ENCODE measurements at regions not wholly inside any gene's neighbourhood (a gene's known extent, or its start where the extent isn't known, plus 50 kb on each side); places are given as distances from the start of the nearest gene placed in this dataset.

GRCh38 chr14:104469591-104469990 lies 110.0 kb upstream of the C14orf180 start:
- DNase-seq (no peak), ATAC-seq (ENCODE audit: low read depth) (no peak)
- no peaks in the 10 kb centered on the region for H3K79me2 ChIP-seq (ENCODE audit: control insufficient read depth, insufficient read depth, low read length)
- no peak overlapping the region for H3K27ac ChIP-seq (ENCODE audit: low read length in 2 of 2)
- no peaks in the 10 kb centered on the region for H3K9me3 ChIP-seq (ENCODE audit: control extremely low read depth in 1 of 3, control insufficient read depth in 2 of 3, insufficient read depth in 1 of 3, low read length in 2 of 3)
- H3K4me1 ChIP-seq (ENCODE audit: control insufficient read depth in 2 of 2, insufficient read depth in 2 of 2, low read length in 2 of 2): no peaks in the 10 kb centered on the region
- no peaks in the 10 kb centered on the region for H3K4me1 Mint-ChIP-seq
- H3K4me2 ChIP-seq (replicated peaks; ENCODE audit: low read depth, low read length, poor library complexity, severe bottlenecking): no peak overlapping the region
- ChIA-PET CTCF (no interaction called here), POLR2A (no interaction called here)
- no peaks in the 10 kb centered on the region for H3K36me3 ChIP-seq (replicated peaks in 1 of 2; ENCODE audit: control extremely low read depth in 1 of 2, control insufficient read depth in 1 of 2, extremely low read depth in 1 of 2, insufficient read depth in 2 of 2, low read length in 1 of 2)
- no peak overlapping the region for H3K4me3 ChIP-seq (ENCODE audit: control extremely low read depth in 1 of 5, extremely low read depth in 1 of 5, insufficient read depth in 1 of 5, low read depth in 2 of 5, low read length in 4 of 5)
- peaks cover 40% of the 10 kb centered on the region for H3K27me3 Mint-ChIP-seq
- no peak overlapping the region for H3K27ac Mint-ChIP-seq
- no peak overlapping the region for H2AFZ ChIP-seq (ENCODE audit: insufficient read depth, low read depth, low read length, poor library complexity, severe bottlenecking)
- H3K27me3 ChIP-seq (replicated peaks in 1 of 4; ENCODE audit: control extremely low read depth in 1 of 4, control insufficient read depth in 3 of 4, insufficient read depth in 4 of 4, low read length in 3 of 4): peaks cover 0 to 2% (median 0%) of the 10 kb centered on the region in 4 experiments
- TF ChIP-seq, protein P1, sequence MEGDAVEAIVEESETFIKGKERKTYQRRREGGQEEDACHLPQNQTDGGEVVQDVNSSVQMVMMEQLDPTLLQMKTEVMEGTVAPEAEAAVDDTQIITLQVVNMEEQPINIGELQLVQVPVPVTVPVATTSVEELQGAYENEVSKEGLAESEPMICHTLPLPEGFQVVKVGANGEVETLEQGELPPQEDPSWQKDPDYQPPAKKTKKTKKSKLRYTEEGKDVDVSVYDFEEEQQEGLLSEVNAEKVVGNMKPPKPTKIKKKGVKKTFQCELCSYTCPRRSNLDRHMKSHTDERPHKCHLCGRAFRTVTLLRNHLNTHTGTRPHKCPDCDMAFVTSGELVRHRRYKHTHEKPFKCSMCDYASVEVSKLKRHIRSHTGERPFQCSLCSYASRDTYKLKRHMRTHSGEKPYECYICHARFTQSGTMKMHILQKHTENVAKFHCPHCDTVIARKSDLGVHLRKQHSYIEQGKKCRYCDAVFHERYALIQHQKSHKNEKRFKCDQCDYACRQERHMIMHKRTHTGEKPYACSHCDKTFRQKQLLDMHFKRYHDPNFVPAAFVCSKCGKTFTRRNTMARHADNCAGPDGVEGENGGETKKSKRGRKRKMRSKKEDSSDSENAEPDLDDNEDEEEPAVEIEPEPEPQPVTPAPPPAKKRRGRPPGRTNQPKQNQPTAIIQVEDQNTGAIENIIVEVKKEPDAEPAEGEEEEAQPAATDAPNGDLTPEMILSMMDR (IDR thresholded peaks at IDR 0.05): no peak
- TF ChIP-seq EZH2 (IDR thresholded peaks at IDR 0.05; ENCODE audit: borderline replicate concordance, insufficient read depth, low read depth, low read length, poor library complexity, severe bottlenecking): no peak
- no peak overlapping the region for H3K4me3 Mint-ChIP-seq
- no peaks in the 10 kb centered on the region for H4K20me1 ChIP-seq (ENCODE audit: control insufficient read depth, insufficient read depth, low read length, poor library complexity, severe bottlenecking)
- no peak overlapping the region for H3K9ac ChIP-seq (ENCODE audit: low read length)
- H3K9me3 Mint-ChIP-seq (ENCODE audit: insufficient read depth): no peaks in the 10 kb centered on the region
- intact Hi-C loops (cut with micrococcal nuclease): no loop called here
- WGBS (ENCODE audit: insufficient coverage): 80% methylated on average over 3 of the region's 6 CpGs

GRCh38 chr14:104470588-104470987 lies 109.0 kb upstream of the C14orf180 start:
- CTCF ChIA-PET: no interaction called here
- DNase-seq (no peak), ATAC-seq (ENCODE audit: low read depth) (no peak)
- Histone ChIP-seq H3K36me3 (replicated peaks in 1 of 2; ENCODE audit: control extremely low read depth in 1 of 2, control insufficient read depth in 1 of 2, extremely low read depth in 1 of 2, insufficient read depth in 2 of 2, low read length in 1 of 2) (no peaks in the 10 kb centered on the region), H3K4me1 (ENCODE audit: control insufficient read depth in 2 of 2, insufficient read depth in 2 of 2, low read length in 2 of 2) (no peaks in the 10 kb centered on the region), H3K4me3 (ENCODE audit: control extremely low read depth in 1 of 5, extremely low read depth in 1 of 5, insufficient read depth in 1 of 5, low read depth in 2 of 5, low read length in 4 of 5) (no peak overlapping the region), H3K9me3 (ENCODE audit: control extremely low read depth in 1 of 3, control insufficient read depth in 2 of 3, insufficient read depth in 1 of 3, low read length in 2 of 3) (no peaks in the 10 kb centered on the region), H3K27me3 (replicated peaks in 1 of 4; ENCODE audit: control extremely low read depth in 1 of 4, control insufficient read depth in 3 of 4, insufficient read depth in 4 of 4, low read length in 3 of 4) (no peaks in the 10 kb centered on the region), H3K4me2 (replicated peaks; ENCODE audit: low read depth, low read length, poor library complexity, severe bottlenecking) (no peak overlapping the region), H3K9ac (ENCODE audit: low read length) (no peak overlapping the region), H2AFZ (ENCODE audit: insufficient read depth, low read depth, low read length, poor library complexity, severe bottlenecking) (no peak overlapping the region), H3K79me2 (ENCODE audit: control insufficient read depth, insufficient read depth, low read length) (no peaks in the 10 kb centered on the region), H4K20me1 (ENCODE audit: control insufficient read depth, insufficient read depth, low read length, poor library complexity, severe bottlenecking) (no peaks in the 10 kb centered on the region), H3K27ac (ENCODE audit: low read length in 2 of 2) (no peak overlapping the region)
- Mint-ChIP-seq H3K9me3 (ENCODE audit: insufficient read depth) (no peaks in the 10 kb centered on the region), H3K4me1 (no peaks in the 10 kb centered on the region), H3K27ac (no peak overlapping the region), H3K27me3 (peaks cover 34% of the 10 kb centered on the region), H3K4me3 (no peak overlapping the region)
- 90% methylated on average over 14 of the region's 15 CpGs for WGBS (ENCODE audit: insufficient coverage)
- POLR2A ChIA-PET: no interaction called here
- TF ChIP-seq EZH2 (IDR thresholded peaks at IDR 0.05; ENCODE audit: borderline replicate concordance, insufficient read depth, low read depth, low read length, poor library complexity, severe bottlenecking): no peak
- TF ChIP-seq, protein P1 (IDR thresholded peaks at IDR 0.05): no peak
- intact Hi-C loops (cut with micrococcal nuclease): no loop called here
